GM18502 (cell line): ENCODE measurements at regions not wholly inside any gene's neighbourhood (a gene's known extent, or its start where the extent isn't known, plus 50 kb on each side); places are given as distances from the start of the nearest gene placed in this dataset.
"Not testable (repeated sequence)": the region's sequence is repeated elsewhere in the genome, so short reads cannot be mapped to it uniquely, and the experiment has no call there.

Source experiments
- ATAC-seq: cut with Tn5 transposase; IDR thresholded peaks from one replicate; pipeline ENCODE4 v1.9.1; 2021; ENCODE audit warnings: mild to moderate bottlenecking; ENCODE audit not compliant: unreplicated experiment, poor library complexity

GRCh38 chr5:6118691-6119090 lies 259.7 kb downstream of the MED10 start:
- no peak for ATAC-seq

DNA sequence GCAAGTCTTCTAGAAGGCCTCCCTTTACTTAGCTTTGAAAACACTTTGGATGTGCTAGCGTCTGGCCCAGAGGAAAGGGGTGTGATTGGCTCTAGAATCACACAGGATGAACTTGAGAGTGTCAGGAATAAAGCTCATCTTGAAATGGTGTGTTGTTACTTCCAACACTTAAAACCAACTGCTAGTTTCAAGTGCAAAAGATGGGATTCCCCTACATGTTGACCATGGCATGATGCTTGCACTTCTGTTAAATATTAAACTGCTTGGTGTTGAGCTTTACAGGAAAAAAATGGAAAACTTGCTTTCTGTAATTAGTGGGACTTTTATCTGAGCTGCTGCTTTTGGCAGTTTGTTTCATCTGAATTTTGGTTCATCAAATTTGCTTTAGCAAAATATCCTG lies 261.1 kb downstream of the MED10 start:
- ATAC-seq, result no peak

DNA sequence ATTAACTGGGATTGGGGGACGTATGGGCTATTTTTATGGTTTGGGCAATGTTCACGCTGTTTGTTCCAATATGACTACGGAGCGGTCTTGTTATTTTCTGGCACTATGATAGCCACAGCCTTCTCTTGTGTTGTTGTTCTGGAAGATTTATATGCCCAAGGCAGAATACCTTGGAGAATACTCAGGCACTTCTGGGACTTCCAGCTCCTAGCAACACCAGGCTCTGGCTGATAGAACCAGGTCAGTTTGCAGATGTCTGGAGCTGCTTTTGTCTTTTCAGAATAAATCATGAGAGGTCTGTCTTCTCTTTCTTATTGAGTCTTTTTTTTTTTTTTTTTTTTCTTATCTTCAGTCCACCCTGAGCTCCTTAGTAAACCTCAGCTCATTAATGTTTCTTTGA lies 262.5 kb downstream of the MED10 start:
- no peak for ATAC-seq

DNA sequence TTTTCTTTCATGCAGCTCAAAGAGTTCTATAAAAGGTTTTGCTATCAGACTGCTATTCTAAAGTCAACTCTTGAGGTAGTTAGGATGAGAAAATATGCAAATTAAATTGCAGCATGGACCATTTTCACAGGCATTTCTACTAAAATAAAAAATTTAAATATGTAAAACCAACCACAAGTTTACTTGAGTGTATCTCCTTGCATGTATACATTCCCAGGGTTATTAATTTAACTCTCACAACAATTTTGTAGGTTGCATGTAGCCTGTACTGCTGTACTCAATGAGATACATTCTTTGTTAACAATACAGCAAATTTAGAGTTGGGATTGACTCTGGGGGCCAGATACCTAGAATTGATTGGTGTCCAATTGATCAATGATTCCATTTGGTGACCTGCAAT lies 265.8 kb downstream of the MED10 start:
- ATAC-seq, result no peak

GRCh38 chr5:6112125-6112524 lies 266.2 kb downstream of the MED10 start:
- ATAC-seq, result no peak

DNA sequence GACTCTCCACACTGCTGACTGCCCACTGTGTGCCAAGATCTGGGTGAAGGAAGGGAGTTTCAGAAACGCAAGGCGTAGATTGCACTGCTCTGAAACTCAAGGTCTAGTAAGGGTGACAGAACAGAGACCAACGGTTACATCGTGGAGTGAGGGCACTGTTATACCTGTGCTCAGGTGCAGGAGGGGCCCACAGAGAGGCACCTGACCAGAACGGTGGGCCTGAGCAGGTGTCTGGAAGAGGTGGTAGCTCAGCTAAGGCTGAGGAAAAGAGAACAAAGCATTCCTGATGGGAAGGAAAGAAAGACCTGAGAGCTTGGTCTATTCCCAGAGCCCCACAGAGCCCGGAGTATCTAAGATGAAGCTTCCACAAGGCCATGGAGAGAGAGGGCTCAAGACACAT lies 267.2 kb downstream of the MED10 start:
- no peak for ATAC-seq

DNA sequence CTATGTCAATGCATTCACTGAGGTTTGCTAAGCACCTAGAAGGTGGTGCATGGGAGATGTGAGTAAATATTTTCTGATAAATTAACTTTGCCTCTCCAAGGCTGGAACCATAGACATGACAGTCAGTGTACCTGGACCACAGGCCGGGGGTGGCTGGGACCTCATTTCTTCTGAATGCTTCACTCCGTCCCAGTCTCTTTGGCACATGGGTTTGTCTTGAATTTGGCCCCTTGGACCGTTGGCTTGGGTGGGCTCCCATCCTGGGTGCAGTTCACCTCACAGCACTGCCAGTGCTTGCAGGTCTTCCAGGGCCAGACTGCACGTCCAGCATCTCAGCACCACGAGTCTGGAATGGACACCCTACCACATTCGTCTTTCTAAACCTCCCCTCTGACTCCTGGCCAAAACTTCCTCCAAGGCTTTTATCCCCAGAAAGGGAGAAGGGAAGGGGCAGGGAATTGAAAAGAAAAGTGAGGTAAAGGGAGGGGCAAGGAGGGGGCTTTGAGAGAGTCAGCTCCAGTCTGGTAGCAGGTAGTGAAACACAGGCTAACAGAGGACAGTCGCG lies 267.8 kb downstream of the MED10 start:
- no peak for ATAC-seq

DNA sequence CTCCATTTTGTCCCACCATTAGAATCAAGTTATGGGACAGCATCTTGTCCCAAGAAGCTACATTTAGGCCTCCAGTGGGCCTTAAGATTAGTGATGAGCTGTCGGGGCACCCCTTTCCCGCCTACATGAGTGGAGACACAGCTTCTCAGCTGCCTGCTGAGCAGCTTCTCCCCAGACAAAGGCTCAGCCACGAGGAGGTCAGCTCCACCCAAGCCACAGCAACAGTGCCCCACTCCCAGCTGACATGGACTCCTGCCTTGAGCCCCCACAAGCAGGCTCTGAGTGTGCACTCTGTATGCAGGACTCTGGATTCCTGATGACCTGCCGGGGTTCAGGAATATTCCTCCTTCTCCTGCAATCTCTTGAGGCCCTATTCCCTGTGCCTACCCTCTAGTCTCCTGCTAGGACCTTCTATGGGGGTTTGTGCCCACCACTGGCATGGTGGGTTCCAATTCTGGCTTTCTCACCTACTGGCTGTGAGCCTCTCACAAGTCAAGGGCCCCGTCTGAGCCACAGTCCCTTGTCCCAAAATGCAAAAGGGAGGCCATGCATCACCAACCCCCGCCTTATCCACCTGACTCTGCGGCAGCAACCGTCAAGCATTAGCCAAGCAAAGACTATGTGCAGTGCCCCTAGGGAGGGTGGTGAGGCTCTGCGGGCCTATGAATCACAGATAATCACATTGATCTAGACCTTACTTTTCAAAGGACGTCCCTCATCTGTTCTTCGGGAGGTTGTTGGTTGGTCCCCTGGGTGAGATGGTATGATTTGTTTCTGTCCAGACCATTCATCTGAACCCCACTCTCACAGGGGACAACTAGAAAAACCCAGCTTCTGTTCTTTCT lies 269.1 kb downstream of the MED10 start:
- ATAC-seq, result no peak

- no peak for ATAC-seq
Measured at GRCh38 chr5:6108540-6108848, 269.9 kb downstream of the MED10 start.

DNA sequence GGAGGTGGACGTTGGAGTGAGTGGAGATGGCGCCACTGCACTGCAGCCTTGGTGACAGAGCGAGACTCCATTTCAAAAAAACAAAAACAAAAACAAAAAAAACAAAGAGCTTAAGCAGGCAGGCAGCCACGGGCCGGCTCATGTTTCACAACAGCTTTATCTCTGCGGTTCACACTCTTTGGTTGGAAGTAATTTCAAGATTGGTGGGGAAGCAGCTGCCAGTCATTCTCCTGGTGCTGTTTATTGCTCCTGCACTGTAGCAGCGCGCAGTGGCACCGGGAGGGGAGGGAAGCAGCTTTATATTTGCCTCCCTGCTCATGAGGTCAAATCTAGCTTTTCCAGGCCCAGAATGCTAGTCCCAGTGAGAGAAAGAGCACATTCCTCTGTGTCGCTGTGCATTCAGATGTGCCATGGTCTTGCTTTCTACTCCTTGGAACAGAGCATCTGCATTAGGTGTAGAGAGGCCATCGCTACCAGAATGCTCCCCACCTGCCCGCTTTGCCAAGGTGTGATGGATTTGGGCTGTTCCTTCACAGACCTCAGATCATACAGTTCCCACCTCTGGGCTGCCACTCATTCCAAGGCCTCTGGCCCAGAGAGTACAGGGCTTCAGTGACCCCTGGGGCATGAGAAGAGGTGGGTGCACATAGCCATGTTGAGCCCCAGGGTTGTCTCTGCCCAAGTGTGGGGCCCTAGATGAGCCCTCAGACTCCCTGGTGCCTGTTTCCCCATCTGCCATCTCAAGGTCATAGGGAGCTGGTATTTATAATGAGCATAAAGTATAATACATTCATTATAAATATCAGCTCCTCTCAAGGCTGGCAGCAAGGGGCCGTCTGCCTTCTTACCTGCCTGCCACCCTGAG lies 270.4 kb downstream of the MED10 start:
- ATAC-seq, result no peak

DNA sequence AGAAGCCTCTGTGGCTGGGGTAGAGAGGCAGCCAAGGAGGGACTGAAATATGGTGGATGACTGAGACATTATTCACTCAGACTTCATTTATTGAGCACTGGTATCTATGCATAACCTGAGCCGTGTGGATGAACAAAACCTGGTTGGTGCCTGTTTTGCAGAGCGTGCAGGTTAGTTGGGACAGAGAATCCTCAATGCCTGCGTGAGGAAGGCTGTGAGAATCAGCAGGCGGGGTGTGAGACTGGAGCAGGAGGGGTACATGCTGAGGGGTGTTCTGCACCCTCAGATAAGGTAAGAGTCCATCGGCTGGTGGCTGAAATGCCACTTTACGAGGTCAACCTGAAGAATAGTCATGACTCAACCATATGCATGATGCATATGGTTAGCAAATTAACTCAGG lies 271.6 kb downstream of the MED10 start:
- no peak for ATAC-seq

DNA sequence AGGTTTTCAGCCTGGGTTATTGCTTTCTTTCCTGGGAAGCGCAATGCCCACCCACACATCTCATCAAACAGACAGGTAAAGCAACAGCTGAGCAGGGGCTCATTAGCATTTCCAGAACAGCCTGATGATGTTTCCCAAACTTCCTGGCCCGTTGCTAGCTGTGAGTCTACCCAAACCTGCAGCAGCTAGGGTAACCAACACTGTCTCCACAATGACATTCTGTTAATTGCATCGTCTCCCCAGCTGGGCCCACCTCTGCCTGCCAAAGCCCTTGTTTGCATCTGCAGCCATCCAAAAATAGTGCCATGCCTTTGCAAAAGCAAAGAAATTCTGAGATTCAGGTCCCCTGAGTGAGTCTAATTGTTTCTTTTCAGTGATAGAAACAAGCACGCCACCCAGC lies 273.0 kb downstream of the MED10 start:
- no peak for ATAC-seq

DNA sequence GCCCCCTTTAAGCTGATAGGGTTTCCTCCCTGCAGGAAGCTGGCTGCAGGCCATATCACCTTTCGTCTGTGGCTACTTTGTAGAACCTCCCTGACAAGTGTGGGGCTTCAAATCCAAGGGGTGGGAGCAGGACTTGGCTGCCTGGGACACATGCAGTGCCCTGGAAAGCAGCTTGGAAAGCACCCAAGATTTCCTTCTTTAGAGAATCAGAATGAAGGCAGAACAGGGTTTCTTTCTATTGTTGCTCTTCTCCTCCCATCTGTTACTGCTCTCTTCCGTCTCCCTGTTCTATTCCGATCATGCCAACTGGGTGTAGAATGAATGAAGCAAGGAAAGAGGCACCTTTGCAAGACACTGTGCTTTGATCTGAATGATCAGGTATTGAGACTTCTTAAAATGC lies 282.2 kb downstream of the MED10 start:
- no peak for ATAC-seq

- ATAC-seq, result not testable (repeated sequence)
Measured at GRCh38 chr5:6094180-6094579, 284.2 kb downstream of the MED10 start.

GRCh38 chr5:6090838-6091237 lies 287.5 kb downstream of the MED10 start:
- ATAC-seq, result no peak

GRCh38 chr5:6090079-6090654 lies 288.2 kb downstream of the MED10 start:
- ATAC-seq, result no peak

DNA sequence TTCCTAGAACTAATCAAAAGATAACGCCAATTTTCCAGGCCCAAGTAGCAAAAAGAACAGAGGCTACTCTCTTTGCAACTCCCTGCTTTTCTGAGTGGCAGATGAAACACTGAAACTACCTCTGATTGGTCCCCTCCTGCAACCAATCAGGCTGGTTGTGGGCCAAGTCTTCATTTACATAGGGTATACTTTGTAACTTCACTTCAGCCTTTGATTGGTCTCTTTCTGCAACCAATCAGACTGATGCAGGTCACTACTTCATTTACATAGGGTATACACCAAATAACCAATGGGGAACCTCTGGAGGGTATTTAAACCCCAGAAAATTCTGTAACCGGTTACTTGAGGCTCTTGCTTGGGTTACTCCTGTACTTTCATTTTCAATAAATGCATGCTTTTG lies 289.6 kb downstream of the MED10 start:
- no peak for ATAC-seq

DNA sequence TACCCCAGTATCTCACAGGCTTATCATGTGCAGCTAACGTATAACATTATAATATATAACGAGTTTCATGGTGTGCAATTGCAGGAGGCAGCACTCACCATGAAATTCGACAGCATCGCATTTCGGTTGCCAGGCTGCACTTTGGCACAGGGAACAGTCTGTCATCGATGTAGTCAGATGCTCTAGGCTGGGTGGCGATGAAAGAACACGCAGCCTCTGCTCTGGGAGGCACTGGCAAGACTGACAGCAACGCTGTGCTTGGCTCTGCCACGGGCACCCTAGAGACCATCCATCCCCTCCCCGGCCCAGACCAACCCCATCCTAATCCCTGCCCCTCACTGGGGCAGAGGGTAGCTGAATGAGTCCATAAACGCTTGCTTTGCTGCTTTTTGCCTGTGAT lies 290.8 kb downstream of the MED10 start:
- ATAC-seq, result no peak

GRCh38 chr5:6086871-6087270 lies 291.5 kb downstream of the MED10 start:
- ATAC-seq, result no peak

DNA sequence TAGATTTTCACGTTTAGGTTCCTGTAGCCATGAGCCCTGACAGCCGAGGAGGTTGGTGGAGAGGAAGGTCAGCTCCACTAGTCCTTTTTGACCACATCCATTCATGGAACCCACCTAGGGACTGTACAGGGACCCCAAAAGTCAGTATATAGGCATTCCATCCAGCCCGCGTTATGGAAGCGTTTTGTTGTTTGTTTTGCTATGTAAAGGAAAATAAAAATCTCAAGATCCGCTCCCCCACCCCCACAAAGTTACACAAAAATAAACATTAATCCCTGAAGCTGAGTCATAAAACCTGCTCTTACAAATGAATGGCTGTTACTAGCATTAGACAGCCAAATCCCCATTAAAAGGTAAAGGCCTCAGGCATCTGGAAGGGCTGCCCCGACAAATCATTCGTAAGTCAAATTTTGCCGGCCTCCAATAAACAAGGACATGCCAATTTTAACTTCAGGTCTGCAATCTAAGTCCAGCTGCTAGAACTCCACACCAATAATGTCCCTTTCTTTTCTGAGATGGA lies 292.9 kb downstream of the MED10 start:
- ATAC-seq, result no peak

GRCh38 chr5:6084836-6085235 lies 293.5 kb downstream of the MED10 start:
- ATAC-seq, result no peak
